NCI-H82 treated with DMSO at 0.1 percent for 48 hours (cell line): ENCODE measurements at regions not wholly inside any gene's neighbourhood (a gene's known extent, or its start where the extent isn't known, plus 50 kb on each side); places are given as distances from the start of the nearest gene placed in this dataset.

Source experiments
- DNase-seq: peaks from one replicate; lab custom pipeline; 2025; ENCODE audit not compliant: unreplicated experiment; lab: John Stamatoyannopoulos, UW

GRCh38 chr3:194003114-194004057 is 132.6 kb upstream of the HES1 start:
- peak; percentile 41 for DNase-seq

- no peak for DNase-seq
Observed at GRCh38 chr3:194005930-194006501, 129.9 kb upstream of the HES1 start.

- DNase-seq, result no peak
Observed at GRCh38 chr3:194007592-194008337, 128.2 kb upstream of the HES1 start.

- no peak for DNase-seq
Observed at GRCh38 chr3:194009019-194009418, 126.9 kb upstream of the HES1 start.

GRCh38 chr3:194009892-194010533 is 125.9 kb upstream of the HES1 start:
- no peak for DNase-seq

- no peak for DNase-seq
Observed at GRCh38 chr3:194011807-194012206, 124.1 kb upstream of the HES1 start.

GRCh38 chr3:194013928-194014327 is 122.0 kb upstream of the HES1 start:
- no peak for DNase-seq

GRCh38 chr3:194014756-194015155 is 121.2 kb upstream of the HES1 start:
- DNase-seq, result no peak

GRCh38 chr3:194019398-194020165 is 116.4 kb upstream of the HES1 start:
- DNase-seq, result no peak

GRCh38 chr3:194022052-194022451 is 113.9 kb upstream of the HES1 start:
- DNase-seq, result no peak

- no peak for DNase-seq
Observed at GRCh38 chr3:194022816-194023215, 113.1 kb upstream of the HES1 start.

GRCh38 chr3:194023501-194024280 is 112.3 kb upstream of the HES1 start:
- no peak for DNase-seq

GRCh38 chr3:194025119-194025518 is 110.8 kb upstream of the HES1 start:
- DNase-seq, result no peak

- DNase-seq, result no peak
Observed at GRCh38 chr3:194025951-194026350, 110.0 kb upstream of the HES1 start.

- no peak for DNase-seq
Observed at GRCh38 chr3:194028434-194029004, 107.4 kb upstream of the HES1 start.

GRCh38 chr3:194029846-194030245 is 106.1 kb upstream of the HES1 start:
- DNase-seq, result no peak

- no peak for DNase-seq
Observed at GRCh38 chr3:194030372-194030771, 105.6 kb upstream of the HES1 start.

GRCh38 chr3:194031349-194031748 is 104.6 kb upstream of the HES1 start:
- DNase-seq, result no peak

- no peak for DNase-seq
Observed at GRCh38 chr3:194031867-194032635, 103.9 kb upstream of the HES1 start.
